VCaP (cell line): ENCODE measurements at regions not wholly inside any gene's neighbourhood (a gene's known extent, or its start where the extent isn't known, plus 50 kb on each side); places are given as distances from the start of the nearest gene placed in this dataset.
A peak's percentile ranks its signal among the peaks of the same experiment; 100 is the strongest.

Source experiments
- H3K27ac ChIP-seq: fragments of 450-650 bp; 2 replicates; pipeline ENCODE4 v1.5.1; 2017
- TF ChIP-seq, protein P1 (sequence below): fragments of 450-650 bp; conservative IDR thresholded peaks from 2 replicates; pipeline ENCODE4 v1.5.1; 2017; ENCODE audit warnings: mild to moderate bottlenecking, moderate library complexity

DNA sequence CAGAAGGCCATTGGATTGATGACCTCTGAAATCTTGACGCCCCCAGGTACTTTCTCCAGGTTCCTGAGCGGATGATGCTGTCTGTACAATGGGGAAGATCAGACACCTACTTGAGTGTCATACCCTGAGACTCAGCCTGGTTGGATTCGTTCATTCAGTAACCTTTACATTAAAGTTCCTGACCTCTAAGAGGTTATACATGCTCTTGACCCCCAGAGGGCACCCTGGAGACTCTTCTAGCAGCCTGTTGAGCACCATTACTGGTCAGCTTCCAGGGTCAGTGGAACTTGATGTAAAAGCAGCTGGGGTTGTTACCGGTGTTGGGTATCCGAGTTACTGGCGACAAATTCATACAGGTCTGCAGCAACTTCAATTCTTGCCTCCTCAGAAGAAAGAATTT, 114.3 kb upstream of the ZNF678 start:
- no peak overlapping the region for H3K27ac ChIP-seq
- TF ChIP-seq, protein P1, sequence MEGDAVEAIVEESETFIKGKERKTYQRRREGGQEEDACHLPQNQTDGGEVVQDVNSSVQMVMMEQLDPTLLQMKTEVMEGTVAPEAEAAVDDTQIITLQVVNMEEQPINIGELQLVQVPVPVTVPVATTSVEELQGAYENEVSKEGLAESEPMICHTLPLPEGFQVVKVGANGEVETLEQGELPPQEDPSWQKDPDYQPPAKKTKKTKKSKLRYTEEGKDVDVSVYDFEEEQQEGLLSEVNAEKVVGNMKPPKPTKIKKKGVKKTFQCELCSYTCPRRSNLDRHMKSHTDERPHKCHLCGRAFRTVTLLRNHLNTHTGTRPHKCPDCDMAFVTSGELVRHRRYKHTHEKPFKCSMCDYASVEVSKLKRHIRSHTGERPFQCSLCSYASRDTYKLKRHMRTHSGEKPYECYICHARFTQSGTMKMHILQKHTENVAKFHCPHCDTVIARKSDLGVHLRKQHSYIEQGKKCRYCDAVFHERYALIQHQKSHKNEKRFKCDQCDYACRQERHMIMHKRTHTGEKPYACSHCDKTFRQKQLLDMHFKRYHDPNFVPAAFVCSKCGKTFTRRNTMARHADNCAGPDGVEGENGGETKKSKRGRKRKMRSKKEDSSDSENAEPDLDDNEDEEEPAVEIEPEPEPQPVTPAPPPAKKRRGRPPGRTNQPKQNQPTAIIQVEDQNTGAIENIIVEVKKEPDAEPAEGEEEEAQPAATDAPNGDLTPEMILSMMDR = no peak

DNA sequence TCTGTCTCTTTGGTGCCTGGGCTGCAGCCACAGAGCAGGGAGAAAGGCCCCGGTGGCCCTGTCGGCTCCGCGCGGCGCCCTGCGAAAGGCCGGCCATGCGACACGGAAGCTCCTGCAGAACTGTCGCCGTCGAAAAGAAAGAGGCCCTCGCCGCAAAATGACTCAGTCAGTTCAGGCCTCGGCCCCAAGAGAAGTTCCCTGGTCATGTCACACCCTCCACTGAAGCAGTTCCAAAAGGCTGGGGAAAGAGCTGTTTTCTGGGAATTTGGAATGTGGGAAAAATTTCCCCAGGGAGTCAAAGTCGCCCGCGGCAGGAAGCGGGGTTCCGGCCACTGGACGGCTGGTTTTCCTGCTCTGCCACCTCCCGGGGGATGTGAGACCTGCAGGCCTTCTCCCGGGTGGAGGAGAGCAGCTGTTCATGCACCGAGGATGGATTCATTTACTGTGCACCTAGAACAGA, 115.8 kb upstream of the ZNF678 start:
- TF ChIP-seq, protein P1 = no peak
- H3K27ac ChIP-seq = no peak overlapping the region

DNA sequence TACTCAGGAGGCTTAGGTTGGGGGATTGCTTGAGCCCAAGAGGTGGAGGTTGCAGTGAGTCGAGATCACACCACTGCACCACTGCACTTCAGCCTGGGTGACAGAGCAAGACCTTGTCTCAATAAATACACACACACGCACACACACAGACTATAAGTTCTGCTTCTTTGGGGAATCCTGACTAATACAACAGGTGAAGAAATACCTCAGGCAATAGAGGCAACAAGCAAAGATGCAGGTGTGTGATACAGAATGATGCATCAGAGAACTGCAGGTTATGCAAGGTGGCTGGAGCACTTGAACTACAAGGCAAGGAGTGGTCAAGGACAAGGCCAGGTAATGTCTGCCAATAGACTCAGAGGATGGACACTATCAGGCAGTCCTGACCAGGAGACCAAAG, 117.6 kb upstream of the ZNF678 start:
- H3K27ac ChIP-seq = no peak overlapping the region
- TF ChIP-seq, protein P1 = no peak

DNA sequence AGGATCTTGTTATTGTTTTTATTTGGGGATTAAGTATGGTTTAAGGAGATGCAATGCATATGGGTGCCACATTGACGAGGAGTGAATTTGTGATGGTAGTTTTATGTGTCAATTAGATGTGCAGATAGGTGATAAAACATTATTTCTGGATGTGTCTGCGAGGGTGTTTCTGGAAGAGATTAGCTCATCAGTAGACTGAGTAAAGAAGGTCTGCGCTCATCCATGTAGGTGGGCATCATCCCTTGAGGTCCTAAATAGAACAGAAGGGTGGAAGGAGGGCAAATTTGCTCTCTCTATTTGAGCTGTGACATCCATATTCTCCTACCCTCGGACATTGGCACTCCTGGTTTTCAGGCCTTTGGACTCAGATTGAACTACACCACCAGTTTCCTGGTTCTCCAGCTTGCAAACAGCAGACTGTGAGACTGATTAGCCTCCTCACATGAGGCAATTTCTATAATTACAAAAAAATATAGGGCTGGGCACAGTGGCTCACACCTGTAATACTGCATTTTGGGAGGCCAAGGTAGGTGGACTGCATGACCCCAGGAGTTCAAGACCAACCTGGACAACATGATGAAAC, 118.2 kb upstream of the ZNF678 start:
- TF ChIP-seq, protein P1 = no peak
- H3K27ac ChIP-seq = no peak overlapping the region

DNA sequence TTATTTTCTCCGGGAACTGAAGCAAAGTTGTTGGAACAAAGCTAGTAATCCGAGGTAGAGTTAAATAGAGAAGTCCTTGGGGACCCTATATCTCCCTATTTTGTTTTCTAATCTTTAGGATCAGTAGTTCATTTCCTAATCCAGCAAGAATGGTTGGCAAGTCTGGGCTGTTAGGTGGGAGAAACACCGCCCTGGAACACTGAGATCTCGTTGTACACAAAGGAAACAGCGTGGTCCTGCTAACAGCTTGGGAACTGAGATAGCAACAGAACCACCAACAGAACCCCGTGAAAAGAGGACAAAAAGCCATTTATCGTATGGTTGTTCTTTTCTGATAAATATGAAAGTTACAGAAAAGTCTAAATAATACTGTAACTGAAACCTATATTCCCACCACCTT, 121.9 kb upstream of the CDC42BPA start:
- H3K27ac ChIP-seq = no peak overlapping the region
- TF ChIP-seq, protein P1 = no peak

DNA sequence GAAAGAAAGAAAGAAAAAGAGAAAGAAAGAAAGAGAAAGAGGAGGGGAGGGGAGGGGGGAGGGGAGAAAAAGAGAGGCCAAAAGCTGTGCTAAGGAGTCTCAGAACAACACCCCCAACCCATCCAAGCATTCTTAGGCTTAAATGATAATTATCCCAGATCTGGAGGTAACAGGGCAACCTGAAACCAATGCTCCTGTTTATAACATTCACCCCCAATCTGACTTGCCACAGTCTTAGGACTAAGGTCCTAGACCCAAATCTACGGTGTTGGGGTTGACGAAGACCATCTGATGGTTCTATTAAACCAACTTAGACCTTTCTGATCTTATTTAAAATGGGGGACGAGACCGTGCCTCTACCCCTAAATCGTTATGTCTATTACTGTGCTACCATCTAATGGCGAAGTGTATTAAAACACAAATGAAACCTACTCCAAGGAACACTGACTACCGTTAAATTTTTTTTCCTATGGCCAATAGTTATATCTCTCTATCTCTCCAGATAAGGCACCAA, 119.3 kb upstream of the CDC42BPA start:
- TF ChIP-seq, protein P1 = peak; percentile 42
- no peak overlapping the region for H3K27ac ChIP-seq

DNA sequence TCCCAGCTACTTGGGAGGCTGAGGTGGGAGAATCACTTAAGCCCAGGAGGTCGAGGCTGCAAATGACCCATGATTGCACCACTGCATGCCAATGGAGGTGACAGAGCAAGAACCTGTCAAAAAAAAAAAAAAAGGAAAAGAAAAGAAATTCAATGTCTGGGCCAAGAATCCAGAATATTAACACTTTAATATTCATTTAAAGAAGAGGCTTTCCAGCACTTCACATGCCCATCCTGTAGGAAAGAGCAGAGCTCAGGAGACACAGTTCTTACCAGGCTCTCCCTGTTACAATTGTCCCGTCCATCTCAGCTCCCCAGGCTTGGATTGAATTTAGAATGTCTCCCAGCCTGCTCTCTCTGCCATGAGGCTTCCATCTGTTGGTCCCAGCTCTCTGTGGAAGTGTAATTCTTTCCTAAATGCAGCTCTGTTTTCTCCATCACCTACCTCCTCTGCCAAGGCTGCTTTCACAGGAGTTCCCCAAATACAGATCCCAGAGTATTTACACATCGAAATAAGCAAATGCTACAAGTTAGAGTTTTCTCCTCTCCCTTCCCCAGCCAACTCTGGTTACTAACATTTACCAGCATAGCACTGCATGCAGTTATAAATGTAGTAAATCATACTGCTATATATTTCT, 116.6 kb upstream of the CDC42BPA start:
- no peak overlapping the region for H3K27ac ChIP-seq
- TF ChIP-seq, protein P1 = no peak
